SKM-1 (cell line): ENCODE measurements at regions not wholly inside any gene's neighbourhood (a gene's known extent, or its start where the extent isn't known, plus 50 kb on each side); places are given as distances from the start of the nearest gene placed in this dataset.

Experiments
- DNase-seq: peaks from one replicate; lab custom pipeline; 2025; ENCODE audit not compliant: unreplicated experiment; lab: John Stamatoyannopoulos, UW

- DNase-seq, result no peak
These were observed 81.9 kb upstream of the TMLHE start for GRCh38 chrX:155694649-155695048.

DNA sequence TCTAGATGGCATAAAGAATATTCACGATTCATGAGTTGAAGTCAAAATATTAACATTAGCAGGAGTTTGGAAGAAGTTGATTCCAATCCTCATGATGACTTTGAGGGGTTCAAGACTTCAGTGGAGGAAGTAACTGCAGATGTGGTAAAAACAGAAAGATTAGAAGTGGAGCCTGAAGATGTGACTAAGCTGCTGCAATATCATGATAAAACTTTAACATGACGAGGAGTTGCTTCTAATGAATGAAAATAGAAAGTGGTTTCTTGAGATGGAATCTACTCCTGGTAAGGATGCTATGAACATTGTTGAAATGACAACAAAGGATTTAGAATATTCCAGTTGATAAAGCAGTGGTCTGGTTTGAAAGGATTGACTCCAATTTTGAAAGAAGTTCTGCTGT is 70.1 kb upstream of the TMLHE start:
- no peak for DNase-seq

DNA sequence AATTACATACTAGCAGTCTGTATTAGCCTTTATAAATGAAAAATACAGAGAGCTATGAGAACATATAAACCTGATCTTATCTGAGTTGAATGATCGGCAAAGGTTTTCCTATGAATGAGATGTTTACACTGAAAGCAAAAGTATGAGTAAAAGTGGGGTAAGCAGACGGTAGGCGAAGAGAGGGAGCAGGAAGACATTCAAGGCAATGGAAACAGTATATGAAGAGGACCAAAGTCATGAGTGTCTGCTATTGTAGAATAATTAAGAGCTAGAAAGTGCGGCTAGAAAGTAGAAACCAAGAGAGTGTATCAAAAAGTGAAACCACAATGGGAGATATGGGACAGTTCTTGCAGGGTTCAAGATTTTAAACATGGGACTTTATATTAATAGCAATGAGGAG is 67.0 kb upstream of the TMLHE start:
- DNase-seq, result no peak

DNA sequence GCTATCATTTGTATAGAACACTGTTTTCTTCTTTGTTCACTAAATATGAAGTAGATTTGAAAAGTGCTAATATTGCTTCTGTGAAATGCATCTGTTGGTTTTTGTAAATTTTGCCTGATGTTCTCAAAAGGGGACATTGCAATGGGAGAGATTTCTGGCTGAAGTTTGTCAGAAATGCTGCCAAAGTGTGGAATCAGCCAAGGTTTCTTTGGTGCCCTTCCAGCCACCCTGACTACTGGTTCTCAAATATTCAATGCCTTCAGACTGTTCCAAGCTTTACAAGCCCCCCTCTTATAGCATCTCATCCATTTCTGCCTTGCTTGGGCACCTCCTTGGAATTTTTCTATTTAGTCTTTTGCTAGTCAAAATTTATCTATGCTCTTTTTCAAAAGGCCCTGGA is 60.6 kb upstream of the TMLHE start:
- no peak for DNase-seq

- no peak for DNase-seq
These were observed 54.0 kb upstream of the TMLHE start for GRCh38 chrX:155666741-155667140.
